ENCODE measurements at regions not wholly inside any gene's neighbourhood (a gene's known extent, or its start where the extent isn't known, plus 50 kb on each side); places are given as distances from the start of the nearest gene placed in this dataset.

DNA sequence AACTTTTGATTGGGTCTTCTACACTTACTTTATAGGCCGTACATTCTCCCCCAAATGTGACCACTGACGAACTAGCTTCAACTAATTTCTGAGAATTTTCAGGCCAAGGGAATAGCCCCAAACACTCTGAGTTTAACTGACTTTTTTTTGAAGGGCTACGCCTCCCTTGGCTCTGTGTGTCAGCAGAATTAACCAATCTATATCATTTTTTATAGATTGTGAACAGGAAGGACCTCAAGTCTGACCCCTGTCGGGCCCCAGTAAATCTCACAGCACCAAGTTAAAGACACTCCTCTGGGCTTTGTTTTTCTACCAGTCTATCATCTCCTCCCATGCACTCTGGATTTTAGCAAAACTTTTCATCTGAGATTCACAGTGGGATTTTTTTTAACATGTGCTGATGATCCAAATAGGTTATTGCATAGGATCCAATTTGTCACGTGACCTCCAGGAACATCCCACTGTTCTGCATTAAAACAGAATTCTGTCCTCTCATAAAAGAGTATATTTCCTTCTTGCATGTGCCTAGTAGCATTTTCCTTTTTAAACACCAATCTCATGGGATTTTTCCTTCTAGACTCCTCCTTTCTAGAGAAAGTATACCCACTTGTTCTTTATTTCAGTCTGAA, 307.1 kb downstream of the OSR1 start:
- intact Hi-C loops (cut with micrococcal nuclease): no loop called here
- Histone ChIP-seq H3K4me3 (no peak overlapping the region), H3K27me3 (ENCODE audit: low read depth) (no peaks in the 10 kb centered on the region), H3K36me3 (no peaks in the 10 kb centered on the region), H3K27ac (replicated peaks) (peak overlapping the region; percentile 6), H3K9me3 (replicated peaks) (peaks cover 5% of the 10 kb centered on the region), H3K4me1 (peaks cover 32% of the 10 kb centered on the region)
- no peak for TF ChIP-seq CTCF (IDR thresholded peaks at IDR 0.05; ENCODE audit: borderline replicate concordance)
- no peak for DNase-seq

GRCh38 chr2:19050354-19050753, 308.1 kb downstream of the OSR1 start:
- Histone ChIP-seq H3K4me3 (no peak overlapping the region), H3K9me3 (replicated peaks) (peaks cover 5% of the 10 kb centered on the region), H3K27ac (replicated peaks) (no peak overlapping the region), H3K27me3 (ENCODE audit: low read depth) (no peaks in the 10 kb centered on the region), H3K36me3 (no peaks in the 10 kb centered on the region), H3K4me1 (peaks cover 40% of the 10 kb centered on the region)
- no peak for DNase-seq
- no peak for TF ChIP-seq CTCF (IDR thresholded peaks at IDR 0.05; ENCODE audit: borderline replicate concordance)
- intact Hi-C loops (cut with micrococcal nuclease): no loop called here

DNA sequence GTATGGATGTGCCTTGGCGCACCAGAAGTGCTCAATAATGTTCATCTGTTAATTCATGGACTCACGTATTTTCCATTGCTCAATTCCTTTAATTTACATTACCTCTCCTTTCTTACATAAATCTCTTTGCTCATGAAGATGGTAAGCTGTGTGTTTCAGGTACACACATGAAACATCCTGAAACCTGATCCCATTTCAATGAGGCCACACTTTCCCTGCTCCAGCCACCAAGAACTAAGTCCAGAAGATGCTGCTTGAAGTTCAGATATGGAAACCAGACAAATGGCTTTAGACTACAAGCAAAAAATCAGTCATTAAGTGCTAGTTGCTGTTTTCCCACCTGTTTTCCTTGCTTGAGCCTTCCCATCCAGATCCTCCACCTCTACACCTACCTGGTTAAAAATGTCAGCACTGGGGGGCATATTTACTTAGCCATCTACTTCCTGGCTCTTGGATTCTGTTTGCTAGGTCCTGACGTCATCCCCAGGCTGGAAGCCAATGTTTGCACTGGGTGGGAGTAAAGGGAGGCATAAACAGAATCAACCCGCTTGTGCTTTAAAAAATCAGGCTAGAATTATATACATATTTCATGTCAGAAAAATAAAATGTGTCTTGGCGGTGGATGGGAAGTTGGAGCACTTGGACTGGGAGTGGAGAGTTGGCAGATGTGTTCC, 309.7 kb downstream of the OSR1 start:
- intact Hi-C loops (cut with micrococcal nuclease): no loop called here
- Histone ChIP-seq H3K27me3 (ENCODE audit: low read depth) (no peaks in the 10 kb centered on the region), H3K4me1 (peaks cover 55% of the 10 kb centered on the region), H3K9me3 (replicated peaks) (no peaks in the 10 kb centered on the region), H3K36me3 (no peaks in the 10 kb centered on the region), H3K4me3 (no peak overlapping the region), H3K27ac (replicated peaks) (no peak overlapping the region)
- no peak for TF ChIP-seq CTCF (IDR thresholded peaks at IDR 0.05; ENCODE audit: borderline replicate concordance)
- DNase-seq: peak; percentile 29

DNA sequence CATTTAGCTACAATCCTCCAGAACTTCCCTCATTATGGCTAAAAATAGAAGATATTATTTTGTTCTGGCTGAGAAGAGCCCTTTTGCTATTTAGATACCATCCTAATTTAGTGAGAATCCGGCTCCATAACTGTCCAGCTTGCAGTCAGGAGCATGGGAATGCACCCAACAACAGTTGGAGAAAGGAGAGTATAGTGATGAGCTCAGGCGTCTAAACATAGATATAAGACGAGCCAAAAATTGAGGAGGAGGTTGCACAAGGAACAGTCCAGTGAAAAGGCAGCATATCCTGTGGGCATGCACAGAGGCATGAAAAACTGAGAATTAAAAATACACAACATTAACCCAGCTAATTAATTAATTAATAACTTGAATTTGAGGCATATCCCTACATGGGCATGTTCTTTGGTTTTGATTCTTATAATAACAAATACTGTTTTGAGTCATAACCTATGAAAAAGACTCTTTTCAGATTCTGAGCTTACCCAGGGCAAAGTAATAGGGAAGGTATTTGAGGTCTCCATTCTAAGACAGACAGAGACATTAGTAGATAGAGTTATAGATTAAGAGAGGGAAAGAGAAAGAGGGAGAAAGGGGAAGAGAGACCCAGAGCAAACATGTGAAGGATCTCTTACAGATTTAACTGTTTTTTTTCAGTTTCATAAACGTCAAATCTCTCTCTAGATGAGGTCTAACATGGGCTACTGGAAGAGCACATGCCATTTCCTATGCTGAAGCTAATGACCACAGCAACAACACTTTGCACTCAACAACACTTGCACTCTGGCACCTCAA, 311.2 kb downstream of the OSR1 start:
- peak overlapping the region; percentile 45 for H3K27ac ChIP-seq (replicated peaks)
- intact Hi-C loops (cut with micrococcal nuclease): no loop called here
- H3K27me3 ChIP-seq (ENCODE audit: low read depth): no peaks in the 10 kb centered on the region
- no peaks in the 10 kb centered on the region for H3K36me3 ChIP-seq
- DNase-seq: no peak
- TF ChIP-seq CTCF (IDR thresholded peaks at IDR 0.05; ENCODE audit: borderline replicate concordance): no peak
- H3K4me1 ChIP-seq: peaks cover 65% of the 10 kb centered on the region
- no peak overlapping the region for H3K4me3 ChIP-seq
- H3K9me3 ChIP-seq (replicated peaks): no peaks in the 10 kb centered on the region

GRCh38 chr2:19045151-19045550, 313.3 kb downstream of the OSR1 start:
- no peak for TF ChIP-seq CTCF (IDR thresholded peaks at IDR 0.05; ENCODE audit: borderline replicate concordance)
- intact Hi-C loops (cut with micrococcal nuclease): no loop called here
- Histone ChIP-seq H3K4me1 (peaks cover 51% of the 10 kb centered on the region), H3K27me3 (ENCODE audit: low read depth) (no peaks in the 10 kb centered on the region), H3K27ac (replicated peaks) (peak overlapping the region; percentile 61), H3K4me3 (peak overlapping the region; percentile 8), H3K36me3 (no peaks in the 10 kb centered on the region), H3K9me3 (replicated peaks) (no peaks in the 10 kb centered on the region)
- DNase-seq: no peak
